ENCODE measurements at regions not wholly inside any gene's neighbourhood (a gene's known extent, or its start where the extent isn't known, plus 50 kb on each side); places are given as distances from the start of the nearest gene placed in this dataset.

GRCh38 chr22:25402160-25402500, 162.3 kb upstream of the GRK3 start:
- TF ChIP-seq CTCF (IDR thresholded peaks at IDR 0.05; ENCODE audit: borderline replicate concordance, insufficient read depth, low read depth, low read length), result no peak
- peak overlapping the region; percentile 36 for H3K4me3 ChIP-seq (ENCODE audit: low read depth, low read length)

- no peak for TF ChIP-seq CTCF (IDR thresholded peaks at IDR 0.05; ENCODE audit: borderline replicate concordance, insufficient read depth, low read depth, low read length)
- H3K4me3 ChIP-seq (ENCODE audit: low read depth, low read length), result peak overlapping the region; percentile 66
Measured at GRCh38 chr22:25402501-25403283, 161.8 kb upstream of the GRK3 start.

GRCh38 chr22:25403284-25403810, 161.1 kb upstream of the GRK3 start:
- peak overlapping the region; percentile 66 for H3K4me3 ChIP-seq (ENCODE audit: low read depth, low read length)
- TF ChIP-seq CTCF (IDR thresholded peaks at IDR 0.05; ENCODE audit: borderline replicate concordance, insufficient read depth, low read depth, low read length), result no peak

- H3K4me3 ChIP-seq (ENCODE audit: low read depth, low read length), result peak overlapping the region; percentile 66
- no peak for TF ChIP-seq CTCF (IDR thresholded peaks at IDR 0.05; ENCODE audit: borderline replicate concordance, insufficient read depth, low read depth, low read length)
Measured at GRCh38 chr22:25403811-25404471, 160.5 kb upstream of the GRK3 start.

- TF ChIP-seq CTCF (IDR thresholded peaks at IDR 0.05; ENCODE audit: borderline replicate concordance, insufficient read depth, low read depth, low read length), result no peak
- H3K4me3 ChIP-seq (ENCODE audit: low read depth, low read length), result peak overlapping the region; percentile 66
Measured at GRCh38 chr22:25404556-25404927, 159.9 kb upstream of the GRK3 start.

GRCh38 chr22:25404928-25405816, 159.3 kb upstream of the GRK3 start:
- peak overlapping the region; percentile 66 for H3K4me3 ChIP-seq (ENCODE audit: low read depth, low read length)
- no peak for TF ChIP-seq CTCF (IDR thresholded peaks at IDR 0.05; ENCODE audit: borderline replicate concordance, insufficient read depth, low read depth, low read length)

Data from GM12875 (cell line).